AG08396 (cell line): ENCODE measurements at regions not wholly inside any gene's neighbourhood (a gene's known extent, or its start where the extent isn't known, plus 50 kb on each side); places are given as distances from the start of the nearest gene placed in this dataset.
A peak's percentile ranks its signal among the peaks of the same experiment; 100 is the strongest.

Experiments used
- DNase-seq: peaks from one replicate; pipeline ENCODE4 v3.0.0; 2012; ENCODE audit warnings: low spot score, mixed read lengths

GRCh38 chr13:111038887-111039286 is 76.2 kb upstream of the ARHGEF7 start:
- no peak for DNase-seq

GRCh38 chr13:111037927-111038326 is 77.2 kb upstream of the ARHGEF7 start:
- no peak for DNase-seq

- DNase-seq, result no peak
These were observed 78.4 kb upstream of the ARHGEF7 start for GRCh38 chr13:111036665-111037064.

- no peak for DNase-seq
These were observed 79.2 kb upstream of the ARHGEF7 start for GRCh38 chr13:111035861-111036260.

- peak; percentile 44 for DNase-seq
These were observed 80.3 kb upstream of the ARHGEF7 start for GRCh38 chr13:111034811-111035210.

- DNase-seq, result no peak
These were observed 81.7 kb upstream of the ARHGEF7 start for GRCh38 chr13:111033172-111034130.

GRCh38 chr13:111031531-111031961 is 83.6 kb upstream of the ARHGEF7 start:
- DNase-seq, result peak; percentile 84

GRCh38 chr13:111029957-111030609 is 85.0 kb upstream of the ARHGEF7 start:
- DNase-seq, result no peak

GRCh38 chr13:111027458-111028439 is 87.4 kb upstream of the ARHGEF7 start:
- DNase-seq, result no peak

- no peak for DNase-seq
These were observed 89.8 kb upstream of the ARHGEF7 start for GRCh38 chr13:111025310-111025709.

- DNase-seq, result no peak
These were observed 92.2 kb upstream of the ARHGEF7 start for GRCh38 chr13:111022886-111023285.

- DNase-seq, result no peak
These were observed 92.9 kb upstream of the ARHGEF7 start for GRCh38 chr13:111022241-111022640.

- DNase-seq, result no peak
These were observed 93.8 kb upstream of the ARHGEF7 start for GRCh38 chr13:111021270-111021669.

- DNase-seq, result no peak
These were observed 94.6 kb upstream of the ARHGEF7 start for GRCh38 chr13:111020546-111020945.

GRCh38 chr13:111020021-111020420 is 95.1 kb upstream of the ARHGEF7 start:
- no peak for DNase-seq

- DNase-seq, result no peak
These were observed 97.2 kb upstream of the ARHGEF7 start for GRCh38 chr13:111017755-111018459.

- DNase-seq, result no peak
These were observed 98.3 kb upstream of the ANKRD10 start for GRCh38 chr13:111013196-111013595.

- peak; percentile 54 for DNase-seq
These were observed 97.0 kb upstream of the ANKRD10 start for GRCh38 chr13:111011899-111012298.

GRCh38 chr13:111008351-111008750 is 93.5 kb upstream of the ANKRD10 start:
- no peak for DNase-seq

- no peak for DNase-seq
These were observed 92.3 kb upstream of the ANKRD10 start for GRCh38 chr13:111007209-111007608.

GRCh38 chr13:111006506-111007031 is 91.7 kb upstream of the ANKRD10 start:
- peak; percentile 82 for DNase-seq
